WTC11 (cell line): ENCODE measurements at regions not wholly inside any gene's neighbourhood (a gene's known extent, or its start where the extent isn't known, plus 50 kb on each side); places are given as distances from the start of the nearest gene placed in this dataset.

Experiments
- CREB1 ChIP-seq: sonication (generic); formaldehyde crosslinking; IDR thresholded peaks from 2 replicates; pipeline ENCODE4 v1.8.0; 2023; ENCODE audit warnings: mild to moderate bottlenecking, missing genetic modification reagents
- CREM ChIP-seq: sonication (generic); formaldehyde crosslinking; IDR thresholded peaks from 2 replicates; pipeline ENCODE4 v1.8.1; 2022; ENCODE audit warnings: mild to moderate bottlenecking, missing genetic modification reagents, moderate library complexity
- ESRRA ChIP-seq: sonication (generic); formaldehyde crosslinking; IDR thresholded peaks from 2 replicates; pipeline ENCODE4 v1.8.1; 2022; ENCODE audit warnings: mild to moderate bottlenecking, missing genetic modification reagents, borderline replicate concordance
- FOXJ3 ChIP-seq: sonication (generic); formaldehyde crosslinking; IDR thresholded peaks from 2 replicates; pipeline ENCODE4 v1.9.0; 2021; ENCODE audit warnings: missing genetic modification reagents, mild to moderate bottlenecking, borderline replicate concordance
- GRHL2 ChIP-seq: fragments of 250-450 bp; sonication (Bioruptor Pico); IDR thresholded peaks from 2 replicates; pipeline ENCODE4 v1.8.0; 2022; ENCODE audit warnings: mild to moderate bottlenecking, moderate library complexity; ENCODE audit not compliant: insufficient replicate concordance, severe bottlenecking
- NFYB ChIP-seq: sonication (generic); formaldehyde crosslinking; conservative IDR thresholded peaks from 2 replicates; pipeline ENCODE4 v1.8.0; 2022; ENCODE audit warnings: low read depth, missing genetic modification reagents
- TEAD4 ChIP-seq: sonication (generic); formaldehyde crosslinking; IDR thresholded peaks from 2 replicates; pipeline ENCODE4 v1.8.0; 2022; ENCODE audit warnings: mild to moderate bottlenecking, missing genetic modification reagents
- ZNF263 ChIP-seq: sonication (generic); formaldehyde crosslinking; IDR thresholded peaks from 2 replicates; pipeline ENCODE4 v1.8.1; 2022; ENCODE audit warnings: low read depth, mild to moderate bottlenecking, moderate library complexity, missing genetic modification reagents
- ZNF423 ChIP-seq: fragments of 250-450 bp; sonication (Bioruptor Pico); IDR thresholded peaks from 2 replicates; pipeline ENCODE4 v2.1.2; 2022; ENCODE audit warnings: mild to moderate bottlenecking, moderate library complexity
- TF ChIP-seq, protein P1 (sequence below): fragments of 200-600 bp; IDR thresholded peaks from 2 replicates; pipeline ENCODE4 v1.8.0; 2022; ENCODE audit warnings: antibody characterized with exemption
- TF ChIP-seq, protein P2 (sequence below): sonication (generic); formaldehyde crosslinking; IDR thresholded peaks from 2 replicates; pipeline ENCODE4 v1.8.0; 2022; ENCODE audit warnings: mild to moderate bottlenecking, missing genetic modification reagents
- TF ChIP-seq, protein P3 (sequence below): sonication (generic); formaldehyde crosslinking; IDR thresholded peaks from 2 replicates; pipeline ENCODE4 v1.8.1; 2022; ENCODE audit warnings: mild to moderate bottlenecking, missing genetic modification reagents, moderate library complexity, borderline replicate concordance
- TF ChIP-seq, protein P4 (sequence below): sonication (generic); formaldehyde crosslinking; IDR thresholded peaks from 2 replicates; pipeline ENCODE4 v1.8.0; 2022; ENCODE audit warnings: mild to moderate bottlenecking, missing genetic modification reagents
- TF ChIP-seq, protein P5 (sequence below): sonication (generic); formaldehyde crosslinking; IDR thresholded peaks from 2 replicates; pipeline ENCODE4 v1.8.0; 2022; ENCODE audit warnings: mild to moderate bottlenecking, missing genetic modification reagents

DNA sequence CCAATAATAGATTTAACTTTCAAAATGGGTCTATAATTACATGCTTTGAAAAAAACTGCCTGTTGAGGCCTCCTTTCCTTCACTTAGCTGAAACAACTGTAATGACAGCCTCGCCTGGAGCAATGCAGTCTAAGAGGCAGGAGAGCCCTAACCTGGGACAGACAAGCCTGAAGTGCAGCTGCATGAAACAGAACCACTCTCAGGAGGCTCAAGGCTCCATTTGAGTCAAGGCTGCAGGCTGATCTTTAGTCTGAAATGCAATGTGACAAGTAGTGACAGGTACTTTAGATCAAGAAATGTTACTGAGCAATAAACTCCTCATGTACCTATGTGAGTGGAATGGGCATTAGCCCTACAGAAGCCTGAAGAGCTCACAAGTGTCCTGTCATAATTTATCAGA is 414.0 kb upstream of the LUZP2 start:
- TF ChIP-seq, protein P1, sequence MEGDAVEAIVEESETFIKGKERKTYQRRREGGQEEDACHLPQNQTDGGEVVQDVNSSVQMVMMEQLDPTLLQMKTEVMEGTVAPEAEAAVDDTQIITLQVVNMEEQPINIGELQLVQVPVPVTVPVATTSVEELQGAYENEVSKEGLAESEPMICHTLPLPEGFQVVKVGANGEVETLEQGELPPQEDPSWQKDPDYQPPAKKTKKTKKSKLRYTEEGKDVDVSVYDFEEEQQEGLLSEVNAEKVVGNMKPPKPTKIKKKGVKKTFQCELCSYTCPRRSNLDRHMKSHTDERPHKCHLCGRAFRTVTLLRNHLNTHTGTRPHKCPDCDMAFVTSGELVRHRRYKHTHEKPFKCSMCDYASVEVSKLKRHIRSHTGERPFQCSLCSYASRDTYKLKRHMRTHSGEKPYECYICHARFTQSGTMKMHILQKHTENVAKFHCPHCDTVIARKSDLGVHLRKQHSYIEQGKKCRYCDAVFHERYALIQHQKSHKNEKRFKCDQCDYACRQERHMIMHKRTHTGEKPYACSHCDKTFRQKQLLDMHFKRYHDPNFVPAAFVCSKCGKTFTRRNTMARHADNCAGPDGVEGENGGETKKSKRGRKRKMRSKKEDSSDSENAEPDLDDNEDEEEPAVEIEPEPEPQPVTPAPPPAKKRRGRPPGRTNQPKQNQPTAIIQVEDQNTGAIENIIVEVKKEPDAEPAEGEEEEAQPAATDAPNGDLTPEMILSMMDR, result no peak
- TF ChIP-seq, protein P2, sequence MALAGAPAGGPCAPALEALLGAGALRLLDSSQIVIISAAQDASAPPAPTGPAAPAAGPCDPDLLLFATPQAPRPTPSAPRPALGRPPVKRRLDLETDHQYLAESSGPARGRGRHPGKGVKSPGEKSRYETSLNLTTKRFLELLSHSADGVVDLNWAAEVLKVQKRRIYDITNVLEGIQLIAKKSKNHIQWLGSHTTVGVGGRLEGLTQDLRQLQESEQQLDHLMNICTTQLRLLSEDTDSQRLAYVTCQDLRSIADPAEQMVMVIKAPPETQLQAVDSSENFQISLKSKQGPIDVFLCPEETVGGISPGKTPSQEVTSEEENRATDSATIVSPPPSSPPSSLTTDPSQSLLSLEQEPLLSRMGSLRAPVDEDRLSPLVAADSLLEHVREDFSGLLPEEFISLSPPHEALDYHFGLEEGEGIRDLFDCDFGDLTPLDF (CRISPR knock-in tag), result no peak
- TF ChIP-seq NFYB, result no peak
- no peak for TF ChIP-seq ZNF423 (CRISPR knock-in tag)
- TF ChIP-seq, protein P3, sequence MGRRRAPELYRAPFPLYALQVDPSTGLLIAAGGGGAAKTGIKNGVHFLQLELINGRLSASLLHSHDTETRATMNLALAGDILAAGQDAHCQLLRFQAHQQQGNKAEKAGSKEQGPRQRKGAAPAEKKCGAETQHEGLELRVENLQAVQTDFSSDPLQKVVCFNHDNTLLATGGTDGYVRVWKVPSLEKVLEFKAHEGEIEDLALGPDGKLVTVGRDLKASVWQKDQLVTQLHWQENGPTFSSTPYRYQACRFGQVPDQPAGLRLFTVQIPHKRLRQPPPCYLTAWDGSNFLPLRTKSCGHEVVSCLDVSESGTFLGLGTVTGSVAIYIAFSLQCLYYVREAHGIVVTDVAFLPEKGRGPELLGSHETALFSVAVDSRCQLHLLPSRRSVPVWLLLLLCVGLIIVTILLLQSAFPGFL (CRISPR knock-in tag), result no peak
- TF ChIP-seq, protein P4, sequence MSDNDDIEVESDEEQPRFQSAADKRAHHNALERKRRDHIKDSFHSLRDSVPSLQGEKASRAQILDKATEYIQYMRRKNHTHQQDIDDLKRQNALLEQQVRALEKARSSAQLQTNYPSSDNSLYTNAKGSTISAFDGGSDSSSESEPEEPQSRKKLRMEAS, result no peak
- TF ChIP-seq CREB1 (CRISPR knock-in tag), result no peak
- no peak for TF ChIP-seq ZNF263
- TF ChIP-seq TEAD4 (CRISPR knock-in tag), result no peak
- no peak for TF ChIP-seq ESRRA (CRISPR knock-in tag)
- no peak for TF ChIP-seq CREM (CRISPR knock-in tag)
- TF ChIP-seq GRHL2 (CRISPR knock-in tag), result no peak
- TF ChIP-seq FOXJ3 (CRISPR knock-in tag), result no peak
- TF ChIP-seq, protein P5, sequence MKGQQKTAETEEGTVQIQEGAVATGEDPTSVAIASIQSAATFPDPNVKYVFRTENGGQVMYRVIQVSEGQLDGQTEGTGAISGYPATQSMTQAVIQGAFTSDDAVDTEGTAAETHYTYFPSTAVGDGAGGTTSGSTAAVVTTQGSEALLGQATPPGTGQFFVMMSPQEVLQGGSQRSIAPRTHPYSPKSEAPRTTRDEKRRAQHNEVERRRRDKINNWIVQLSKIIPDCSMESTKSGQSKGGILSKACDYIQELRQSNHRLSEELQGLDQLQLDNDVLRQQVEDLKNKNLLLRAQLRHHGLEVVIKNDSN, result no peak
